H54 (cell line): ENCODE measurements at regions not wholly inside any gene's neighbourhood (a gene's known extent, or its start where the extent isn't known, plus 50 kb on each side); places are given as distances from the start of the nearest gene placed in this dataset.
"Not testable (repeated sequence)": the region's sequence is repeated elsewhere in the genome, so short reads cannot be mapped to it uniquely, and the experiment has no call there.

Experiments
- DNase-seq: peaks from one replicate; pipeline ENCODE4 v3.0.0; 2011; ENCODE audit warnings: low spot score, mixed read lengths; ENCODE audit not compliant: insufficient read length
- FAIRE-seq: peaks from 3 replicates; lab custom pipeline; 2011; peaks lifted over from hg19 to GRCh38; lab: Jason Lieb, UNC
- POLR2A ChIP-seq: IDR thresholded peaks from 2 replicates; pipeline ENCODE4 v1.6.1; 2011; ENCODE audit warnings: low read depth, mild to moderate bottlenecking, low read length

DNA sequence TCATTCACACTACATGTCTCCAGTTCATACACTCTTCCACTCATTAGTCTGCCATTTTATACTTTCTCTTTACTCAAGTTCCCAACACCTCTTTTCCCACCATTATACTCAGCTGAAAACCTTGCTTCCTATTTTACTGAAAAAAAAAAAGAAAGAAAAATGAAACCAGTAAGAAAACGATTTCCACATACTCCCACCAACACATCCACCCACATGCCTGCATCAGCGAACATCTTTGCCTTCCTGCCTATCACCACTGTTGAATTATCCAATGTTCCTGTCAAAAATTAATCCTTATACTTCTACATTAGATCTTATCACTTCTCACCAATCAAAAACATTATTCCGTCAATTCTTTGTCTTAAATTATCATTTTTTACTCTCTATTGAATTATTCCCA lies 188.1 kb upstream of the FAM241A start:
- no peak for DNase-seq
- no peak for TF ChIP-seq POLR2A
- no peak for FAIRE-seq

DNA sequence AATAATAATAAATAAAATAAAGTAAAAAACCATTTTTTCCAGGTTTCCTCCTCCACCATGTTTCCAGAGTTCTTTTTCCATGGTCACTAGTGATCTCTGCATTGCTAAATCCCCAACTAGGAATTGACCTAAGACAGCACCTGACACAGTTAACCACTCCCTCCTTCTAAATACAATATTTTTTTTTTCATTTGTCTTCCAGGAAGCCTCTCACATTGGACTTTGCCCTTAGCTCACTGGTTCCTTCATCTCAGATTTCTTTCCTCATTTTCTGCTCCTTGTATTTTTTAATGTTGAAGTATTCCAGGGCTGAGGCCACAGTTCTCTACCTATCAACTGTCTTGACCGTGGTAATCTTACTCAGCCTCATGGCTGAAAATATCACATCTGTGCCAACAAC lies 187.3 kb upstream of the FAM241A start:
- no peak for FAIRE-seq
- TF ChIP-seq POLR2A = no peak
- no peak for DNase-seq

DNA sequence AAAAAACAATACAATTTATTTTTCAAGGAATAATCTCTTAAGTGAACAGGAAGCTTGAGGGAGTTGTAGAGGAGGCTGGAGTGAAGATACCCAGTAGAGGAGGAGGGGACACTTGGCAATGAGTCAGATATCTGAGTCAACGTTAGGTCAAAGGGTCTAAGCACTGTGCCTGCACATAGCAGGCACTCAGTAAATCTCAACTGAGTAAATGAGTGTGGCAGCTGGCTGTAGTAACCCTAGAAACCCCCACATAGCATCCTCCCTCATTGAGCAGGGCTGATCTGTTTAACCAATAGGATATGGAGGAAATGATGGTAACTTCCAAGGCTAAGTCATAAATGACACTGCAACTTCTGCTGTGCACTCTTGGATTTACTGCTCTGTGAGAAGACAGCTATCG lies 186.0 kb upstream of the FAM241A start:
- DNase-seq (no peak), FAIRE-seq (peak; percentile 75)
- TF ChIP-seq POLR2A = no peak

DNA sequence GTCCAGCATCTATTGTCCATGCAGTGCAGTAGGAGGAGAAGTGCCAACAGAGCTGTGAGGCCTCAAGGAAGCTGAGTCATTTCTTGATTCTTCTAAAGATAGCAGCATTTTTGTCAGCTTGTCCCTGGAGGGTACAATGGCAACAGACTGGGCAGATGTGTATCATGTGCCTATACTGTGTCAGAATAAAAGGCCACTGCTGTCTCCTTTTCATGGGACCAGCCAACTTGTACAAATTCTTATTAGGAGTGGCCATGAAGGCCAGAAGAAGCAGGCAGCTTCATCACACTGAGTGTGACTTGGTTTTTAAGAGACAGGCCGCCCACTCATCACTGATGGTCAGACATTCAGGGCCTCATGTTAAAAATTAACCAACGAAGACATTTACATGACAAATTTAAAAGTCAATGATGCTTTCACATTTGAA lies 185.0 kb upstream of the FAM241A start:
- TF ChIP-seq POLR2A = no peak
- FAIRE-seq (no peak), DNase-seq (no peak)

DNA sequence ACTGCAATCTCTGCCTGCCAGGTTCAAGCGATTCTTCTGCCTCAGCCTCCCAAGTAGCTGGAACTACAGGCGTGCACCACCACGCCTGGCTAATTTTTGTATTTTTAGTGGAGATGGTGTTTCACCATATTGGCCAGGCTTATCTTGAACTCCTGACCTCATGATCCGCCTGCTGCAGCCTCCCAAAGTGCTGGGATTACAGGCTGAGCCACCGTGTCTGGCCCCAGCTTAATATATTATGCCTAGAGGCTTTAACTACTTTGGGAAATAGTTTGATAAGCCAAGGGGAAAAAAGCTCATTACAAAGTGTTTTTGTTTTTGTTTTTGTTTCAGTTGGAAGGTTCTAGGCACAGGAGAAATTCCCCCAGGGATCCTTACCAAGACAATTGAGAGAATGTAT lies 184.2 kb upstream of the FAM241A start:
- not testable (repeated sequence) for DNase-seq

DNA sequence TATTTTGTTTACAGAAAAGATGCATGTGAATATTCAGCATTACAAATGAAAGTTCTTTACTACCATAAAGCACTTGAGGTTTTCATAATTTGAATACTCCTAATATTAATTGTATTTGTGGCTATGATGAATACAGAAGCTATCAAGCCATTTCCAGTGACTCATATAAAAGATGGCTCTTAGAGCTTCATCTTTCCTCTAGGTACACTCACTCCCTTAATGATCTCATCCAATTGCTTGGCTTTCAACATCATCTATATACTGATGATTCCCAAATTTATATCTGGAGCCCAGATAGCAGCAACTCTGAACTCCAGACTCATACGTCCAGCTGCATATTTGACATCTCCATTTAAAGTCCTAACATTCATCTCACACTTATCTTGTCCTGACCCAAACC lies 183.4 kb upstream of the FAM241A start:
- DNase-seq = no peak
- no peak for FAIRE-seq
- no peak for TF ChIP-seq POLR2A

More for the DNA sequence above, 184.2 kb upstream of the FAM241A start:
- FAIRE-seq = not testable (repeated sequence)

DNA sequence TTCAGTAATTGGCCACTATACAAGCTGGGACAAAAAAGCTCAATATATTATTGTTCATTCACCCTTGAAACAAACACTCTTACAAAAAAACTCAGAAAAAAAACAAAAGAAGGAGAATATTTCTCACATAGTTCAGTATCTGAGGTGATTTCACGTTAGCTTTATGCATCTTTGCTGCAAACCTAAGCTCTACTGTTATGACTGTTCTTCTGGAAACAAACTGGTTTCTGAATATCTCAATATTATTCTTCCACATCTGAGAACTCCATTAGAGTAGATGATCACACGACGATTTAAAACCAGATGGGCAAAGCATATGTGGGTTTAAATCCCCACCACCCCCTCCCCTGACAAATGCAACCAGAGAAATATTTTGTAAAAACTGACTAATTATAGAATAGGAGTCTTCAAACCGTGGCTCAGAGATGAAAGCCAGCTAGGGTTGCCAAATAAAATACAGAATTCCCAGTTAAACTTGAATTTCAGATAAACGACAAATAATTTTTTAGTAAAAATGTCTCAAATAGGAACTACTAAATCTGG lies 182.0 kb upstream of the FAM241A start:
- TF ChIP-seq POLR2A = no peak
- DNase-seq (no peak), FAIRE-seq (no peak)

DNA sequence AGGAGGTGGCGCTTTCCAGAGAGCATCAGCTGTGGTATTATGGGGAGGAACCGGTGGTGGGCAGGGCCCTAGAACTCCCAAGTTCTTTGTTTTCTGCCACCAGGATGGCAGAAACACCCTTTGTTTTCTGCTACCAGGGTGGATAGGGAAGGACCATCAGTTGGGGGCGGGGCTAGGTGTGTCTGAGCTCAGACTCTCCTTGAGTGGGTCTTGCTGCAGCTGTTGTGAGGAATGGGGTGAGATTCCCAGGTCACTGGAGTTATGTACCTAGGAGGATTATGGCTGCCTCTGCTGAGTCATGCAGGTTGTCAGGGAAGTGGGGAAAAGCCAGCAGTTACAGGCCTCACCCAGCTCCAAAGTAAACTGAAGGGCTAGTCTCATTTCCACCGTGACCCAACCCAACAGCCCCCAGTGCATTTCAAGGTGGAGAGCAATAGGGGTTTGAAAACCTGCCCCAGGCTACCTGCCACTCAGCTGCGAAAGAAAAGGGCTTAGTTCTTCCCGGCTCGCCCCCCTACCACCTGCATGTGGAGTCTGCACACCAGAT lies 167.8 kb upstream of the FAM241A start:
- DNase-seq (no peak), FAIRE-seq (no peak)
- TF ChIP-seq POLR2A = no peak

DNA sequence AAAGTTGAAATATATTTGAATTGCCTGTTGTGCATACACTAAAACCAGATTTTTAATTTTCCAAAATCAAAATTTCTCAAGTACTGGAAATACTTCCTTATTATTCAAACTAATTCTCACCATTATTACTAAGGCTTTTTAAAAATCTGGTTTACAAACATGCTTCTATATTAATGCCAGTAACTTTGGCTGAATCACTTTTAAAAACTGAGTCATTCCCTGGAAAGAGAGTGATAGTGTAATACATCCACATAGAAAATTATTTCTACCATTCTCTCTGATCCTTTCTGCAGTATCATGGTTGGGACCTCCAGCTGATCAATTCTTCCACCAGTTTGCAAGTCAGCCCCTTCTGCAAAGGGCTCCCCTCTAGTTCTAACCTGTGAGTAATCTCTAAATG lies 165.3 kb upstream of the FAM241A start:
- TF ChIP-seq POLR2A = no peak
- FAIRE-seq = no peak
- no peak for DNase-seq

DNA sequence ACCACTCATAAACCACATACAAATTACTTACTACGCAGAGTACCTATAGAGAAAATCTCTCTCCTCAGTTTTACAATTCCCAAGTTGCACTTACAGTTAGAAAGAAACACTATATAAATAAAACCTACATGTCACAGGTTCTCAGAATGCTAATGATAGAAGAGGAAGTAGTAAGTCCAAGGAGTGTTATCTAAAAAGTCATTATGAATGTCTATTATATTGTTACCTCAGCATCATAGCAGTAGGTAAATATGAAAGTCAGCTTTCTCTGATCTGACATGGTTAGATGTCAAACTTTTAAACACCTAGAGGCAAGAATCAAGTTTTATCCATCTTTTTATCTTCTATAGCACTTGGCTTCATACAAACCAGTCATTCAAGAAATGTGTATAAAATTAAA lies 163.2 kb upstream of the FAM241A start:
- DNase-seq (no peak), FAIRE-seq (no peak)
- TF ChIP-seq POLR2A = no peak

DNA sequence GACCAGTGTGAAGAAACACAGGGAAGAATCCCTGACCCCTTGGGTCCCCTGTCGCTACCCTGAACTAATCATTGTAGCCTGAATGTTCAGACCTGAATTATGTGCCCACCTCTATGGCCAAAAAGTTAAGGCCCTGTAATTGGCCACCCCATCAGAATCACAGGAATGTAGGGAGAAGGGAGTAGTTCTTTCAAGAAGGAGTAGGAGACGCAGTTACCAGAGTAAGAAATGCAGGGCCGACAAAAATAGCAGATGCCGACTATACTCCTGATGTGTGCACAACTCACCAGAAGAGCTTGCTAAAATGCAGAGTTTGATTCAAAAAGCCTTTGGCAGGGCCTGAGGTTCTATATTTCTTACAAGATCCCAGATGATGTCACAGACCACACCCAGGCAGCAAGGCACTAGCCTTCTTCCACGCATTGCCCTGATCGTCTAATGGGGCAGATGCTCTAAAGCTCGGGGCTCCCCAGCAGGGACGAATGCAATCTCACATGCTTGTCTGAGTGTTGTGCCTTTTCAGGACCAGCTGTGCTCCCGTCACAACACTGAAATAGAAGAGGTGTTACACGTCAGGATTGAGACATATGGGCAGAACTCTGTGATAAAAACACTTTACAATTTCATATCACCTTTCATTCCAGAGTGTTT lies 161.0 kb upstream of the FAM241A start:
- no peak for FAIRE-seq
- no peak for TF ChIP-seq POLR2A
- DNase-seq = no peak

DNA sequence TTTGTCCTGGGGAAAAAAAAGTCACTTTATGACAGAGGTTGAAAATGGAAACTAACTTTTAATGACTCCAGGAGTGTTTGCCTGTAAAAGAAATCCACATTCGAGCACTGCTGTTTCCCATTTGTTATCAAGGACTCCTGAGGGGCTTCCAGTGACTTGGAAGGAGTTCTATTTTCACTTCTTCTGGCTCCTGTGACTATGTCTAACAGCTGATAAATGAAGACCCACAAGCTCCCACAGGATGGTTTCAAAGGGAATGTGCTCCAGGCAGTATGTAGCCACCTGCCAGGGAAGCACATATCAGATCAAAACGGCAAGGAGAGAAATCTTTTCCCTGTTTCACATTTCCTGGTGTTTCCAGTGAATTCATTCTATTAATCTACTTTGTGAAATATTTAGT lies 159.8 kb upstream of the FAM241A start:
- no peak for TF ChIP-seq POLR2A
- DNase-seq = no peak
- FAIRE-seq = no peak

DNA sequence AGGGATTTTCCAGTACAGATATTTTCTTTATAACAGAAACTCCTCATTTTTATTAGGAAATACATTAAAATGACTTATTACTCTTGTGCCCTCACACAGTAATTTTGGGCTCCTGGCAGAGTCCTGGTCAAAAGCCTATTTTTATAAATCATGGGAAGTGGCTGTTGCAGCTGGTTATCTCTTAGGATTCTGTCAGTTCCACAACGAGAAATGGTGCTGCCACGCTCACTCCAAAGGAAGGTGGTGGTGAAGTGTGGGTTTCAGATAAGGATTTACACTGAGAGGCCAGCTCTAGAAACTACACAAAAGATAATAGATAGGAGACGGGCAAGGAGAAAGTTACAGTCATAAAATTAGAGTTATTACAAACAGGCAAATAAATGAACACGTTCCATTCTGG lies 159.2 kb upstream of the FAM241A start:
- DNase-seq (no peak), FAIRE-seq (no peak)
- no peak for TF ChIP-seq POLR2A

DNA sequence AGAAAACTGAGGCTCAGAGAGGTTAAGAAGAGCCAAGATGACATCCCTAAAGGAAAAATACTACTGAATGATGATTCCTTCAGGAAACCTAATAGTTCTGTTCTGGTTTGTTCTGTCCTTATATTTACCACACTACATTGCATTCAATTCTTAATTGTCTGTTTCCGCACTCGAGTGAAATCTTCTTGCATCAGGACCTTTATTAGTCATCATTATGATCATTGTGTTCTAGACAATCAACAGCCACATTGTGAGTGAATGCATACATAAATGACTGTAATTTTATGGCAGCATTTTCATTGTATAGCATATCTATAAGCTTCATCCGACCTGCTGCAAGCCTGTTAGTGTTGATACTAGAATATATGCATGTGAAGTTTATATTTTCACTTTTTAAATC lies 156.7 kb upstream of the FAM241A start:
- FAIRE-seq = no peak
- no peak for TF ChIP-seq POLR2A

DNA sequence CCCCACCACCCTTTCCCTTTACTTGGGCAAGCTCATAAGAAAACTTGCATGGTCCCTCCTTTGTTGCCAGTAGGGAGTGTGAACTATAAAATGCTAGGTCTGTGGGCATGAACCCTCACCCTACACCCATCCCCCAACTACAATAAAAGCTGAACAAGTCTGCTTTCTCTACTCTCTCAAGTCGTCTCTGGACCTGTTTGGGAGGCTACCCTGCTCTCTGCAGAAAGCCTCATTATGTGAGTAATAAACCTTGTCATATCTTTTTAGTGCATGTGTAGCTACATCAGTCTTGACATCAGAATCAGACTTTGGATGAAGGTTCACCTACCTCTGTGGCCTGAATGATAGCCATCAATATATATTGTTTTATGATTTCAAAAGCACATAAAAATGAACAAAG lies 155.4 kb upstream of the FAM241A start:
- no peak for FAIRE-seq
- no peak for TF ChIP-seq POLR2A
- DNase-seq = no peak

More for the DNA sequence above, 156.7 kb upstream of the FAM241A start:
- no peak for DNase-seq

DNA sequence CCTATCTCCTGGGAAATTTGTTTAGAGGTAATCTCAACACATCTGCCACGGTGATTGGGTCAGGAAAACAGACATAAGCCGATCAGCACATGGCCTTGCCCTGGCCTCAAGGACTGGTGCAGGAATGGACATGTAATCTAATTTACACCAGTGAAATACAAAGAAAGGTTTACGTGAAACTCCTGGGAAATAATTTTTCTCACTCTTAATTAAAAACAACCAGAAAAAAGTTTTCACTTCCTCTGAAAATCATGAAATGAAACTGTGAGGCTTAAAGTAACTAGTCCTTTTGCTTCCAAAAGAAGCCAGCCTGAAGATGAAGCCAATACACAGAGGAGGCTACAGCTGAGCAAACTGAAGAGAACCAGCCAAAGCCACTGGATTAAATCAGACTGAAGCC lies 154.1 kb upstream of the FAM241A start:
- DNase-seq (no peak), FAIRE-seq (no peak)
- no peak for TF ChIP-seq POLR2A
